ENCODE measurements at regions not wholly inside any gene's neighbourhood (a gene's known extent, or its start where the extent isn't known, plus 50 kb on each side); places are given as distances from the start of the nearest gene placed in this dataset.
A peak's percentile ranks its signal among the peaks of the same experiment; 100 is the strongest.
"Not testable (repeated sequence)": the region's sequence is repeated elsewhere in the genome, so short reads cannot be mapped to it uniquely, and the experiment has no call there.

- no peak for DNase-seq (ENCODE audit: low spot score)
Measured at GRCh38 chrX:25851141-25851540, 287.0 kb upstream of the MAGEB18 start.

GRCh38 chrX:25853002-25853479 lies 285.1 kb upstream of the MAGEB18 start:
- DNase-seq (ENCODE audit: low spot score), result no peak

- DNase-seq (ENCODE audit: low spot score), result no peak
Measured at GRCh38 chrX:25858273-25858880, 279.8 kb upstream of the MAGEB18 start.

- DNase-seq (ENCODE audit: low spot score), result no peak
Measured at GRCh38 chrX:25860322-25860721, 277.8 kb upstream of the MAGEB18 start.

- peak; percentile 19 for DNase-seq (ENCODE audit: low spot score)
Measured at GRCh38 chrX:25869761-25870160, 268.4 kb upstream of the MAGEB18 start.

- no peak for DNase-seq (ENCODE audit: low spot score)
Measured at GRCh38 chrX:25872786-25873185, 265.4 kb upstream of the MAGEB18 start.

GRCh38 chrX:25873196-25873595 lies 264.9 kb upstream of the MAGEB18 start:
- no peak for DNase-seq (ENCODE audit: low spot score)

- no peak for DNase-seq (ENCODE audit: low spot score)
Measured at GRCh38 chrX:25878806-25879205, 259.3 kb upstream of the MAGEB18 start.

GRCh38 chrX:25882503-25882902 lies 255.6 kb upstream of the MAGEB18 start:
- DNase-seq (ENCODE audit: low spot score), result not testable (repeated sequence)

- no peak for DNase-seq (ENCODE audit: low spot score)
Measured at GRCh38 chrX:25897758-25898157, 240.4 kb upstream of the MAGEB18 start.

- DNase-seq (ENCODE audit: low spot score), result not testable (repeated sequence)
Measured at GRCh38 chrX:25905728-25906127, 232.4 kb upstream of the MAGEB18 start.

- no peak for DNase-seq (ENCODE audit: low spot score)
Measured at GRCh38 chrX:25925946-25926345, 212.2 kb upstream of the MAGEB18 start.

- no peak for DNase-seq (ENCODE audit: low spot score)
Measured at GRCh38 chrX:25928316-25928715, 209.8 kb upstream of the MAGEB18 start.

GRCh38 chrX:25941087-25941486 lies 197.1 kb upstream of the MAGEB18 start:
- peak; percentile 22 for DNase-seq (ENCODE audit: low spot score)

- peak; percentile 35 for DNase-seq (ENCODE audit: low spot score)
Measured at GRCh38 chrX:25941559-25942250, 196.4 kb upstream of the MAGEB18 start.

- peak; percentile 26 for DNase-seq (ENCODE audit: low spot score)
Measured at GRCh38 chrX:25968920-25969319, 169.2 kb upstream of the MAGEB18 start.

- no peak for DNase-seq (ENCODE audit: low spot score)
Measured at GRCh38 chrX:25976683-25977310, 161.3 kb upstream of the MAGEB18 start.

GRCh38 chrX:25998687-25999086 lies 139.5 kb upstream of the MAGEB18 start:
- DNase-seq (ENCODE audit: low spot score), result no peak

GRCh38 chrX:26007462-26007861 lies 130.7 kb upstream of the MAGEB18 start:
- no peak for DNase-seq (ENCODE audit: low spot score)

GRCh38 chrX:26008042-26008441 lies 130.1 kb upstream of the MAGEB18 start:
- DNase-seq (ENCODE audit: low spot score), result no peak

GRCh38 chrX:26008691-26009090 lies 129.5 kb upstream of the MAGEB18 start:
- DNase-seq (ENCODE audit: low spot score), result no peak

GRCh38 chrX:26019386-26019785 lies 118.8 kb upstream of the MAGEB18 start:
- DNase-seq (ENCODE audit: low spot score), result no peak

- DNase-seq (ENCODE audit: low spot score), result no peak
Measured at GRCh38 chrX:26026179-26026578, 112.0 kb upstream of the MAGEB18 start.

Measured in kidney capillary endothelial cell (primary cell).